Activated CD4-positive, CD25-positive, alpha-beta regulatory T cell treated with anti-CD3 and anti-CD28 coated beads, Interleukin-2, amount 50 U/mL, for 72 hours (primary cell): ENCODE measurements at regions not wholly inside any gene's neighbourhood (a gene's known extent, or its start where the extent isn't known, plus 50 kb on each side); places are given as distances from the start of the nearest gene placed in this dataset.
"Not testable (repeated sequence)": the region's sequence is repeated elsewhere in the genome, so short reads cannot be mapped to it uniquely, and the experiment has no call there.

Experiments
- DNase-seq: peaks from one replicate; pipeline ENCODE4 v3.0.0; 2021

DNA sequence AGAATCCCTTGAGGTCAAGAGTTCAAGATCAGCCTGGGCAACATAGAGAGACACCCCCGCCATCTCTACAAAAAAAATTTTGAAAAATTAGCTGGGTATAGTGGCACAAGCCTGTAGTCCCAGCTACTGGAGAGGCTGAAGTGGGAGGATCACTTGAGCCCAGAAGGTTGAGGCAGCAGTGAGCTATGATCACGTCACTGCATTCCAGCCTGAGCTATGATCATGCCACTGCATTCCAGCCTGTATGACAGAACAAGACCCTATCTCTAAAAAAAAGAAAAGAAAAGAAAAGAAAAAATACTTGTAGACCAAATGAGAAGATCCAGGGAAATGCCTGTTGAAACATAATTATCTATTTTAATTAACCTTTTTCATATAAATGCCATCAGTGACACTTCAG lies 93.8 kb upstream of the MDM1 start:
- DNase-seq = no peak

DNA sequence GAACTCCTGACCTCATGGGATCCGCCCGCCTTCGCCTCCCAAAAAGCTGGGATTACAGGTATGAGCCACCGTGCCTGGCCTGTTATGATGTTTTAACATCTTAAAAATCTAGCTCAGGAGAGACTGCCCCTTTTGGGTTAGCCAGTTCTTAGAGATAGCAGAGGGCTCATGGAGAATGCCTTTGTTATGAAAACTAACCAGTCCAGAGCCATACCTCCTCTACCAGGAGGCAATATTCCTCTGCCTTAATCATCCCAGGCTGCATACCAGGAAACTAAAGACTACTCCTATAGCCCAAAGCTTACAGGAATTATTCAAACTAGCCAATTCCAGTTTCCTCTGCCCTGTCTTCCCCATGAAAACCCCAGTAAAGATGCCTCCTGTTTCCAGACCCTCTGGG lies 96.0 kb upstream of the MDM1 start:
- no peak for DNase-seq

DNA sequence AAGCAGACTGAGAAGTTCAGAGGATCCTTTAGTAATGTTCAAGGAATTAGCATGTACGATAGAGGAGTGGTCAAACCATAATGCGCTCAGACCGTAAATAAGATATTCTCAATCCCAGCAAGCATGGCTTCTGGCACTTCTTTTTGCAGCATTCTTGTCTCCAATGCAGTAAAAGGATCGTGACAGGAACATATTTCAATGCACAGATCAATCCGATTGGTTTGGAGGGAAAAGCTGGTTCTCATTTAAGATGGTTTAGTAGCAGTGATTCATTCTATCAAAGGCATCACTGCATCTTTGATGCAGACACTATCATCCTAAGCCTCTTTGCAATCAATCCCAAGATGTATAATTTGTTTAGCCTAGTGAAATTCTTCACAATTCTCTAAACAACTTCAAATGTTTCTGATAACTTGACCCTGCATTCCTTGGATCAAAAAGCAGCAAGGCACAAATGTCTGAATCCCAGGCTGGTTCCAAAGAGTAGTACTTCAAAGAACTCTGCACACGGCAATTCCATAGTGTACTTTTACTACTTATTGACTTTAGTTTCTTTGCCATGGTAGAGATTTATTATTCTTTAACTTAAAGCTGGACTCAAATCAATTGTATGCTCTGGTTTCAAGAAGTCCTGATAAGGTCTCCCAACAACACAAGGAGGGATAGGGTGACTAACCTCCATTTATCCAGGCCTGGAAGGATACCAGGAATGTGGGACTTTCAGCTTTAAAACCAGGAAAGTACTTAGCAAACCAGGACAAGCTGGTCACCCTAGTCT lies 96.8 kb upstream of the MDM1 start:
- no peak for DNase-seq

DNA sequence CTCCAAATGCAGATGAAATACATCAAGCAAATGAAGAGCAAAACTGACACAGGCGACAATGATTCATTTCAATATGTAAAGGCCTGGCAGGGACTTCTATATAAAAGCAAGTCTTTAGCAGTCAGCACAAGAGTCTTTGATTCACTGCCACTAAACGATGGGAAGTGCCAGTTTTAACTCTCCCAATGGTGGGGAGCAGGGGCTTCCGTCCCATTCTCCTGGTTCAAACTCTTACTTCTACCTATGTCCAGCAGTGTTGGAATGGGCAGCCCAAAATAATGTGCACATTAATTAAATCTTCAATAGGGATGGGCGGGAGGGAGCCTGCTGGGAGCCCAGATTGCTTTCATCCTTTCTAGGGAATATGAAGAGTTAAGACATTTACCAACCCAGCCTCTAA lies 97.5 kb upstream of the MDM1 start:
- no peak for DNase-seq

DNA sequence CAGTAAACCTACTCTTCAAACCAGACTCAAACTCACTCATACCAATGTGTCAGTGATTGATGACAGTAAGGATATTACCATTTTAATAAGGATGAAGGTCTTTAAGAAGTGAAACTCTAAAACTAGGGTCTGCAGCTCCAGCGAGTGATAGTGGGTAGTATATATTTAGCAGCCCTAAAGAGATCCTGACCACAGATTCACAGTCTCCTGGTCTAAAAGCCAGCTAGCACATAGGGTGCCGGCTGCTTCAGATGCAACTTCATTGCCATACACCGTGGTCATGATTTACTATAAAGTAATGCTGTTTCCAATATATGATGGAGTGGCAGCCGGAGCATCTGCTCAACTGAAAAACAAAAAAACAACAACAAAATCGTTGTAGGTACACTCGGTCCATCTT lies 99.6 kb upstream of the MDM1 start:
- DNase-seq = no peak

DNA sequence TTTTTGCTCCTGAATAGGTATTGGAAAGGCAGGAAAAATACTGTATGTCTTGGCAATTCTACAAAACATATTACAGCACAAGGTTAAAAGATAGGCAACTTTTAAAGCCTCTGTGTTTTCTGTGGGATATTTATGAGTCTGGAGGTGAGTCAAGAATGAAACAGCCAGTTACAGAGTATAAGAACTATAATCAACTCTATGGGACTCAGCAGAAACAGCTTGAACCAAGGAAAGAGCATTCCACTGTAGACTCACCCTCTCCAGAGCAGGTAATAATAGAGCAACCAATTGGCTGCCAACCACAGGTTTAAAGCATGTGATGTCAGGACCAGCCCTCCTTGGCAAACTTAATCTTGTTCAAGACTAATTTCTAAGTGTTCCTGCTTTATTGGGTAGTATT lies 100.5 kb upstream of the MDM1 start:
- DNase-seq = no peak

DNA sequence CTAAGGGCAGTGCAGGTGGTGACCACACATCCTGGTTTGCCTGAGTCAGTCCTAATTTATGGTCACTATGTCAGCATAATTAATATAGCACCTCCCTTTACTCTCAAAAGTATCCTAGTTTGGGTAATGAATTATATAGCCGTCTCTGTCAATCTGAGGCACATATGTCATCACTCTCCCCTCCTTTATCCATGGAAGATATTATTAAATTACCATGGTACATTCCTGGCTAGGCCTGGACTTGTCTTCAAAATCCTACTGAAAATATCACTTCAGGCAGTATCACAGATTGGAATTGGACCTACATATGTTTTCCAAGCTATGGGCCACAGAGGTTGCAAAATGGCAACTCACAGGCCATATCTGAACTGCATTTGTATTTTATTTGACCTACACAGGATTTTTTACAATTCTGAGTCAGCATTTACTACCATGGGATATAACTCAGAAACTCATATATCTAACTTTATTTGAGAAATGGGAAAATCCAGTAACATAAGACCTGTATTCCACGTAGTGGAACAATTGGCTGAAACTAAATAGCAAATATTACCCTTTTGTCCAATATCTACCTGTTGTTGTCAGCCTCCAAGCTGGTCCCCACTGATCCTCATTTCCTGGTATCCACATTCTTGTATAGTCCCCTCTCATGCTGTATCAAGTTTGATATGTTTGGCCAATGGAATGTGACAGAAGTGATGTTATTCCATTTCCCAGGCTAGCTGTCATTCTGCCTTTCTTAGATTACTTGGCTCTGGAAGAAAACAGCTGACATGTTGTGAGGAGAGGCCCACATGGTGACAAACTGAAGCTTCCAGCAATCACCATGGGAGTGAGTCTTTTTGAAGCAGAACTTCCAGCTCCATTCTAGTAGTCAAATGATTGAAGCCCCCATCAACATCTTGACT lies 102.5 kb upstream of the MDM1 start:
- no peak for DNase-seq

DNA sequence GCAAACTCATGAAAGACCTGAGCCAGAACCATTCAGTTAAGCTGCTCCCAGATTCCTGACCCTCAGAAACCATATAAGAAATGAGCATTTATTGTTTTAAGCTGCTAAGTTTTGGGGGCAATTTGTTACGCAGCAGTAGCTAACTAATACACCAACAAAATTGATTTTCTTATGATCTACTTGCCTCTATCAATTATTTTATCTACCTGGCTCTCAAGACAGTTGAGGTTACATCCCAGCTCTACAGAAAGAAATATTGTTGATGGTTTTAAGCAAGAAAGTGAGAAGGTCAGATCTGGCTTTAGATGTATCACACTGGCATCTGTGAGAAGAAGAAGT lies 103.1 kb upstream of the MDM1 start:
- DNase-seq = no peak

DNA sequence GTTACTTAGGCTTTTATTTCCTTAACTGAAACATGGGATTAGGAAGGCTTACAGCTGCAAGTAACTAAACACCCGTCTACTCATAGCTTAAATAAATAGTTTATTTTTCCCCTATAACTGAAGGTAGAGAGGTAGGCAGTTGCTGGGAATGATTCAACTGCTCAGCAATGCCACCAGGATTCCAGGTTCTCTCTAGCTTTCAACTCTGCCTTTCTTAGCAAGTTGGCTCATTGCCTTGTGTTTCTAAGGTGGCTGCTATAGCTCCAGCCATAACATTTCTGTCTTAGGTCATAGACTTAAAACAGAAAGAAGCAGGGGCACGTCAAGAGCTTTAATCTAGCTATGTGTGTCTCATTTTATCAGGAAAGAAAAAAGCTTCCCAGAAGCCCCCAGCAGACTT lies 103.7 kb upstream of the MDM1 start:
- no peak for DNase-seq

DNA sequence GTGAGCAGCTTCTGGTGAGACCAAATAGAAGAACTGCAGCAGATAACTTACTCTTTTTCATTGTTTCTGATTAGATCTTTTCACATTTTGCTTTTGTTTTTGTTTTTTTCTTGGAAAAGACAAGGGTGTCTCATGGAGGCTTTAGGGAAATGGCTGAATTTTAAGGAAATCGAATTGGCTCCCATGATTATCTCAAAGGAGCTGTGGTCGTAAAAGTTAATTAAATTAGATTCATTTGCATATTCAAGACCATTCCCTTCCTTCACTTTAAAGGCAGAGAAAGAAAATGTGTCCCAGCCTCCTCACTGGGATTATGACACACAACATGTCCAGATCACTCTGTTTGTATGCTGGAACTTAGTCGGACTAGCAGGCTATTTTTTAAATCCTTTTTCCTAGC lies 106.4 kb upstream of the MDM1 start:
- DNase-seq = no peak

DNA sequence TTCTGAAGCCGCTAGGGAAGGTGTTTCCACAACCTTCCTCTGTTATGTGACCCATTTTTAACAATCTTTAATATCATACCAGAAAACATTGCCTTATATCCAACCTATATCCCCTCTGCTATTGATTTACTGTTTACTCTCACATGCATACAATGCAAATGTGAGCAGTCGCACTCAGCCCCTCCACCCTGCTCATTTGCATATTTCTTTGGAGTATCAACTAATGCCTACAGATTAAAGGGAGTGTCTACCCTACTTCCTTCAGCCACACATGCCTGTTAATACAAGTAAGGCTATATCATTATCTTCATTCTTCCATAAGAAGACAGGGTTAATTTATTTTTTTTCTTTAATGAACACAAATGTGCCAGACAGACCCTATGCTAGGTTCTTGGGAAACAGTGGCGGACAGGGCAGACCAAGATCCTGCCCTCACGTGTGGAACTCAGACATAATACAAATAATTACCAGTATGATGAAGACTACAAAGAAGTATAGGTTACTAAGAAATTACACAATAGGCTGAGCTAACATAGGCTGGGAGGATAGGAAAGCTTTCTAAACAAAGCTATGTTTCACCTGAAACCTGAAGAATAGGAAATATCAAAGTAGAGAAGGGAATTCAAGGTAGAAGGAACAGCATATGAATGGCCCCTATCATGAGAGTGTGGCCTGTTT lies 107.3 kb upstream of the MDM1 start:
- no peak for DNase-seq

DNA sequence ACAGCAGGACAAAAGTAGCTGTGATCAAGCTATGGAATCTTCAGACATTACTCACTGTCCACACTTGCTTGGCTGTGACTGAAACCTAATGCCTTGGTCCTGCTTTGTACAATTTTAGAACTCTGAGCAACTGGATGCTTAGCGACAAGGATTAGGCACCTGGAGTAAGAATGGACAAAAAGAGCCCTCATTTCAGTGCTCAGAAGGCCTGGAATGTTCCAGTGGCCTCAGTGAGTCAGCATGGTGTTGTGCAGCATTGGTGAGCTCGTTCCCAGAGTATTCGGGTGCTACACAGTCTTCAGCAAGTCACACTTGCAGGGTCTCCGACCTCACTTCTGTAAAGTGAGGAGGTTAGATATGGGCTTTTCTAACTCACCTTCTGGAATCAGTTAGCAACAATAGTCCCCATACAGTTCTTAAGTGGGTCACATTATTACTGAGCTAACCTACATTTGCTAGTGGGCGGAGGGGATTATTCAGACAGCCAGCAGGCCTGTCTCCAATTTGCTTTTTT lies 108.0 kb upstream of the MDM1 start:
- no peak for DNase-seq

DNA sequence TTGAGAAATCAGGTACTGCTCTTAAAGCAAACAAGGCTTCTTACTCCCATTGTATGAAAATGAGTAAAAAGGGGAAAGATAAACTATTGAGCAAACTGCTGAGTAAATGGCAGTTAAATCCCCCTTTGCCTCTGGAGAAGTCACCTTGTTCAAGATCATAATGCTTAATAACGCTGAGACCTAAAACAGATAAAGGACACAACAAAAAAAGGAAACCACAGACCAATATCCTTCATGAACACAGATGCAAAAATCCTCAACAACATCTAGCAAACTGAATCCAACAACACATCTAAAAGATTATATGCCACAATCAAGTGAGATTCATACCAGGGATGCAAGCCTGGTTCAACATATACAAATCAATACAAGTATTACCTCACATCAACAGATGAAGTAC lies 109.0 kb upstream of the MDM1 start:
- DNase-seq = no peak

DNA sequence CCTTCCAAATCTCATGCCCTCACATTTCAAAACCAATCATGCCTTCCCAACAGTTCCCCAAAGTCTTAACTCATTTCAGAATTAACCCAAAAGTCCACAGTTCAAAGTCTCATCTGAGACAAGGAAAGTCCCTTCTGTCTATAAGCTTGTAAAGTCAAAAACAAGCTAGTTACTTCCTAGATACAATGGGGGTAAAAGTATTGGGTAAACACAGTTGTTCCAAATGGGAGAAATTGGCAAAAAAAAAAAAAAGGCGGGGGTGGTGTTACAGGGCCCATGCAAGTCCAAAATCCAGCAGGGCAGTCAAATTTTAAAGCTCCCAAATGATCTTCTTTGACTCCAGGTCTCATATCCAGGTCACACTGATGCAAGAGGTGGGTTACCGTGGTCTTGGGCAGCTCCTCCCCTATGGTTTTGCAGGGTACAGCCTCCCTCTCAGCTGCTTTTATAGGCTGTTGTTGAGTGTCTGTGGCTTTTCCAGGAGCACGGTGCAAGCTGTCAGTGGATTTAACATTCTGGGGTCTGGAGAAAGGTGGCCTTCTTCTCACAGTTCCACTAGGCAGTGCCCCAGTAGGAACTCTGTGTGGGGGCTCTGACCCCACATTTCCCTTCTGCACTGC lies 110.3 kb upstream of the MDM1 start:
- DNase-seq = not testable (repeated sequence)

DNA sequence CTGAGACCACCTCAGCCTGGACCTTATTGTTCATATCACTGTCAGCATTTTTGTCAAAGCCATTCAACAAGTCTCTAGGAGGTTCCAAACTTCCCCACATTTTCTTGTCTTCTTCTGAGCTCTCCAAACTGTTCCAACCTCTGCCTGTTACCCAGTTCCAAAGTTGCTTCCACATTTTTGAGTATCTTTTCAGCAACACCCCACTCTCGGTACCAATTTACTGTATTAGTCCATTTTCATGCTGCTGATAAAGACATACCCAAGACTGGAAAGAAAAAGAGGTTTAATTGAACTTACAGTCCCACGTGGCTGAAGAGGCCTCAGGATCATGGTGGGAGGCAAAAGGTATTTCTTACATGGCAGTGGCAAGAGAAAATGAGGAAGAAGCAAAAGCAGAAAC lies 111.5 kb upstream of the MDM1 start:
- not testable (repeated sequence) for DNase-seq

DNA sequence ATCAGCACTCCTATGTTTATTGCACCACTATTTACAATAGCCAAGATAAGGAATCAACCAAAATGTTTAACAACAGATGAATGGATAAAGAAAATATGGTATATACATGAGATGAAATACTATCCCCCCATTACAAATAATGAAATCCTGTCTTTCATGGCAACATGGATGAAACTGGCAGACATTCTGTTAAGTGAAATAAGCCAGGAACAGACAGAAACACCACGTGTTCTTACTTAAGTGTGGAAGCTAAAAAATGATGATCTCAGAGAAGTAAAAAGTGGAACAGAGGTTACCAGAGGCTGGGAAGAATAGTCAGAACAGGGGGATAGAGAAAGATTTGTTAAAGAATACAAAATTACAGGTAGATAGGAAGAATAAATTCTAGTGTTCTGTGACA lies 113.7 kb upstream of the MDM1 start:
- no peak for DNase-seq

DNA sequence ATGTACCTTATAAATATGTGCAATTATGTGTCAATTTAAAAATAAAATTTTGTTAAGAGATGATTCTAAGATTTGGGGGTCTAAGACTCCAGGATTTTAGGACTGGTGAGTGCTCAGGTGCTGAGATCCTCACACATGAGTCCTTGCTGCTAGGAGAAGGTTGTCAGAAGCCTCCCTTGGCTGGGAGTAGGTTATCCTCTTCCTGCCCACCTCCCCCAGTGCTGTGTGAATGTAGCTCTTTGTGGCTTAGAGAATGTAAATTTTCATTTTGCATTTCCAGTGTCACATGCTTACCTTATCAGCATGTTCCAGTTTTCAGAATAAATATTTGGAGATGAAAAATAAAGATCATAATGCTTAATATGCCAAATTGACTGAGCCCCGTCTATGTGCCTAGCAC lies 114.2 kb upstream of the MDM1 start:
- DNase-seq = no peak

DNA sequence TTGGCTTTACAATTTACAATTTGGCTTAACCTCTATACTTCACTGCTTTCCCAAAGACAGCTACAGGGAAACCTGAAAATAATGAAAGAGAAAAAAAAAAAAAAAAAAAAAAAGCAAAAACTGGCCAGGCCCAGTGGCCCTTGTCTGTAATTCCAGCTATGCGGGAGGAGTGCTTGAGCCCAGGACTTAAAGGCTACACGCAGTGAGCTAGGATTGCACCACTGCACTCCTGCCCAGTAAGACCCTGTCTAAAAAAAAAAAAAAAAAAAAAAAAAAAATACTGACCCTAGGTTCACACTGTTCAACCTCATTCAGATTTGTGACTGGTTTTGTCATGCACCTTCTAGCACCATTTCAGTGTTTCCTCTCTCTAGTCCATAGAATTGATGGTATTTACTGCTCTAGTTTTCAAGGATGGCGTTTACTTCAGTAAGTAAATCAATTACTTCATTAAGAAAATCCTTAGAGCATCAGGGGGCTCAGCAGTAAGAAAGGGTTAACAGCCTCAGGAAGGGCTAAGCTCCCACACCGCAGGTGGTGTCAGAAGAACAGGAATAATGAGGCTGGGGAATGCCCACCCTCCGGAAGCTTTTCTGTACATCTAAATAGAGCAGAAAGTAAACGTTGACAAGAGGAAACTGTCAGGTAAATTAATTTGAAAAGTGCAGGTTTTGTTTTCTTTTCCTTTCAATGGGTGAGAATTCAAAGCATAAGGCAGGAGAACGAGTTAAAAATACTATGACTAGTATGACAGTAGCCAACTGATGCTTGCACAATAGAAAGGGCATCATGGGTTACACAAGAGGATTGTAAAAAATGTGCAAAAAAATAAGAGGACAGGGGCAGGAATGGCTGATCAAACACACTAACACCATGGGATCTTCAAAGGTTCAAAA lies 115.0 kb upstream of the MDM1 start:
- no peak for DNase-seq

DNA sequence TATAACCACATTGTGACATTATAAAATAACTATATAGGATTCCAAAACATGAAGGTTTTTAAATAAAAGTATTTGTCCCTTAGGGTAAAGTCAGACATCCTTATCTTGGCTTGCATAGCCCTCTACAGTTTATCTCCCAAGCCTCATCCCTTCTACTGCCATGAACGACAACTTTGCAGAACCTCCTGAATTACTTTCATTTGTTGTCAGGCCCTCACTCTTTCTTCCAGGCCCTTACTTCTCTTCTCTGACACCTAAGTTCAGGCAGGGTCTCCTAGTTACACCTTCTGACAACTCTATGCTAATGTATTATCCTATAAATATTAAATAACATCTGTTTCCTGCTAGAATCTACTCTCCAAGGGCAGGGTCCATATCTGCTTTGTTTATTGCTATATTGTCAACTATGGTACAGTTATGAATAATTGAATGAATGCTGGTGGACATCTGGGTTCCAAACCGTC lies 115.7 kb upstream of the MDM1 start:
- DNase-seq = no peak

DNA sequence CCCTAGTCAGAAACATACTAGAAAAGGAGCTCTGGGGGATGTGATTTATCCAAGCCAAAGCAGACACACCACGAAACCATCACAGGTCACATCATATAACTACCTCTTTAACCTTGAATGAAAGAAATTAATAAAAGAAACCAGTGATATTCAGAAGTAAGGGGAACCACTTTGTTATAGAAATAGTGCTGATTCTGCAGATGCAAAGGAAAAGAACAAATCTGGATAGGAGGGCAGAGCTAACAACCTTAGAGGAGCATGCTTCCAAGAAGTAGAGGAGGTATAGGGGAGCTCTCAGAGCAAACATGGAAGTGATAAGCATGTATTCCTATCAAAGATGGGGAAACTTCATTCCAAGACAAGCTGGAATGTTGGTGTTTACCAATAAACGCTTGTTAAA lies 117.0 kb upstream of the MDM1 start:
- no peak for DNase-seq

DNA sequence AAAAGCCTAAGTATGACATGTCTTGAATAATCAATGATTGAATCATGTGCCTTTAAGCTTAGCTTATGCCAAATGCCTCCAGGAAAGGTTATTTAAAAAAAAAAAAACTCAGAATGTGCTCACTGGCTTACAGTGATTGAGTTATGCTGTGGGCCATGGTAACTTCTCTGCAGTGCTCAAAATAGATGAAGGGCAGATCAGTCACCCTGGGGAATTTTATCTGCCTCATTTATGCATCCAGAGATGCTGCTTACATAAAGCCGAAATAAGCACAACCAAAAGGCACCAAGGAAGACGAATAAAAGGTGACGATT lies 118.7 kb upstream of the MDM1 start:
- DNase-seq = no peak
